ENCODE measurements at regions not wholly inside any gene's neighbourhood (a gene's known extent, or its start where the extent isn't known, plus 50 kb on each side); places are given as distances from the start of the nearest gene placed in this dataset.

GRCh38 chr11:37774441-37774840 lies 1176.4 kb upstream of the RAG2 start:
- H3K4me1 ChIP-seq = no peaks in the 10 kb centered on the region
- H3K4me3 ChIP-seq = no peak overlapping the region
- ChIA-PET CTCF (no interaction called here), POLR2A (no interaction called here)
- TF ChIP-seq NPAS2 (CRISPR knock-in tag; IDR thresholded peaks at IDR 0.05; ENCODE audit: borderline replicate concordance) (no peak), EHF (CRISPR knock-in tag; IDR thresholded peaks at IDR 0.05) (no peak), POLR2AphosphoS2 (conservative IDR thresholded peaks at IDR 0.05; ENCODE audit: low read length) (no peak), FOSB (CRISPR knock-in tag; IDR thresholded peaks at IDR 0.05) (no peak), HMGXB4 (CRISPR knock-in tag; IDR thresholded peaks at IDR 0.05; ENCODE audit: borderline replicate concordance) (no peak), JUNB (IDR thresholded peaks at IDR 0.05) (no peak), CBX2 (IDR thresholded peaks at IDR 0.05; ENCODE audit: borderline replicate concordance, low read depth) (no peak), RAD21 (conservative IDR thresholded peaks at IDR 0.05 in 1 of 2, IDR thresholded peaks at IDR 0.05 in 1 of 2) (no peak), GATA3 (IDR thresholded peaks at IDR 0.05; ENCODE audit: borderline replicate concordance) (no peak), FOSL2 (IDR thresholded peaks at IDR 0.05) (no peak), FOSL2 (CRISPR knock-in tag; IDR thresholded peaks at IDR 0.05) (no peak), ATOH8 (CRISPR knock-in tag; IDR thresholded peaks at IDR 0.05; ENCODE audit: low read depth) (no peak), MYC (IDR thresholded peaks at IDR 0.05; ENCODE audit: borderline replicate concordance, low read length) (no peak), KDM1A (IDR thresholded peaks at IDR 0.05; ENCODE audit: low read depth) (no peak), BCL3 (IDR thresholded peaks at IDR 0.05) (no peak)
- no peak for FAIRE-seq
- DNase-seq (ENCODE audit: low read depth in 1 of 2, low spot score in 1 of 2) = no peak
- H3K9me3 ChIP-seq = no peaks in the 10 kb centered on the region
- 17% methylated on average over 8 of the region's 8 CpGs for WGBS (ENCODE audit: missing lambda C conversion rate)
- ATAC-seq = no peak
- H3K4me2 ChIP-seq = no peak overlapping the region
- no peak overlapping the region for H3K27ac ChIP-seq

- TF ChIP-seq ZC3H11A (IDR thresholded peaks at IDR 0.05) = no peak
- no peak for TF ChIP-seq MAZ (IDR thresholded peaks at IDR 0.05; ENCODE audit: borderline replicate concordance, low read depth, low read length)
- no peak for TF ChIP-seq ELK1 (IDR thresholded peaks at IDR 0.05; ENCODE audit: low read depth, low read length)
- TF ChIP-seq BCL3 (IDR thresholded peaks at IDR 0.05) = no peak
- no peak for TF ChIP-seq RNF2 (IDR thresholded peaks at IDR 0.05; ENCODE audit: borderline replicate concordance, low read depth)
- no peak for TF ChIP-seq SMC3 (IDR thresholded peaks at IDR 0.05)
- no peak for TF ChIP-seq ZFP36 (IDR thresholded peaks at IDR 0.05; ENCODE audit: borderline replicate concordance, partially characterized antibody)
- CTCF ChIA-PET = no interaction called here
- POLR2A ChIA-PET = no interaction called here
- Histone ChIP-seq H3K9me3 (0 out of 3 replicates have a peak, but pooled peaks cover 4% of the 10 kb centered on the region), H3K4me3 (no peak overlapping the region), H3K27ac (no peak overlapping the region), H3K4me2 (no peak overlapping the region), H3K4me1 (no peaks in the 10 kb centered on the region)
- FAIRE-seq (no peak), DNase-seq (ENCODE audit: low read depth in 1 of 2, low spot score in 1 of 2) (no peak), ATAC-seq (no peak)
- WGBS (ENCODE audit: missing lambda C conversion rate) = 3% methylated on average over 1 of the region's 1 CpG
These were observed 1172.1 kb upstream of the RAG2 start for GRCh38 chr11:37770145-37770544.
